KMS-11 (cell line): ENCODE measurements at regions not wholly inside any gene's neighbourhood (a gene's known extent, or its start where the extent isn't known, plus 50 kb on each side); places are given as distances from the start of the nearest gene placed in this dataset.

Source experiments
- H2AFZ ChIP-seq: fragments of 200-600 bp; sonication (generic); 2 replicates; pipeline ENCODE4 v1.6.1; 2016; ENCODE audit warnings: antibody characterized with exemption, mixed run types, low read depth
- H3K27ac ChIP-seq: fragments of 200-600 bp; sonication (generic); 2 replicates; pipeline ENCODE4 v1.6.1; 2016; ENCODE audit warnings: mild to moderate bottlenecking, mixed run types
- H3K27me3 ChIP-seq: fragments of 200-600 bp; sonication (generic); 2 replicates; pipeline ENCODE4 v1.6.1; 2017; ENCODE audit warnings: mild to moderate bottlenecking, low read depth, mixed run types, moderate library complexity; ENCODE audit not compliant: insufficient read depth
- H3K36me3 ChIP-seq: fragments of 200-600 bp; sonication (generic); 2 replicates; pipeline ENCODE4 v1.6.1; 2017; ENCODE audit warnings: mild to moderate bottlenecking, mixed run types; ENCODE audit not compliant: insufficient read depth
- H3K4me1 ChIP-seq: fragments of 200-600 bp; sonication (generic); 2 replicates; pipeline ENCODE4 v1.6.1; 2016; ENCODE audit warnings: mild to moderate bottlenecking, low read depth, mixed run types; ENCODE audit not compliant: poor library complexity, severe bottlenecking
- H3K4me2 ChIP-seq: fragments of 200-600 bp; sonication (generic); 2 replicates; pipeline ENCODE4 v1.7.0; 2016; ENCODE audit warnings: mild to moderate bottlenecking, mixed run types
- H3K4me3 ChIP-seq: fragments of 200-600 bp; sonication (generic); IDR thresholded peaks from 2 replicates; pipeline ENCODE4 v1.6.1; 2017; ENCODE audit warnings: low read depth, low read length, mixed read lengths; ENCODE audit not compliant: insufficient read depth
- H3K79me2 ChIP-seq: fragments of 200-600 bp; sonication (generic); 2 replicates; pipeline ENCODE4 v1.6.1; 2016; ENCODE audit warnings: low read depth, mixed run types; ENCODE audit not compliant: insufficient read depth
- H3K9ac ChIP-seq: fragments of 200-600 bp; sonication (generic); 2 replicates; pipeline ENCODE4 v1.6.1; 2016; ENCODE audit warnings: mild to moderate bottlenecking, mixed run types
- H4K20me1 ChIP-seq: fragments of 200-600 bp; sonication (generic); 2 replicates; pipeline ENCODE4 v1.6.1; 2016; ENCODE audit warnings: mild to moderate bottlenecking, mixed run types; ENCODE audit not compliant: insufficient read depth
- TF ChIP-seq, protein P1 (sequence below): fragments of 200-600 bp; sonication (generic); conservative IDR thresholded peaks from 2 replicates; pipeline ENCODE4 v1.6.1; 2017; ENCODE audit warnings: low read depth, mild to moderate bottlenecking, antibody characterized with exemption, low read length, moderate library complexity, mixed read lengths

DNA sequence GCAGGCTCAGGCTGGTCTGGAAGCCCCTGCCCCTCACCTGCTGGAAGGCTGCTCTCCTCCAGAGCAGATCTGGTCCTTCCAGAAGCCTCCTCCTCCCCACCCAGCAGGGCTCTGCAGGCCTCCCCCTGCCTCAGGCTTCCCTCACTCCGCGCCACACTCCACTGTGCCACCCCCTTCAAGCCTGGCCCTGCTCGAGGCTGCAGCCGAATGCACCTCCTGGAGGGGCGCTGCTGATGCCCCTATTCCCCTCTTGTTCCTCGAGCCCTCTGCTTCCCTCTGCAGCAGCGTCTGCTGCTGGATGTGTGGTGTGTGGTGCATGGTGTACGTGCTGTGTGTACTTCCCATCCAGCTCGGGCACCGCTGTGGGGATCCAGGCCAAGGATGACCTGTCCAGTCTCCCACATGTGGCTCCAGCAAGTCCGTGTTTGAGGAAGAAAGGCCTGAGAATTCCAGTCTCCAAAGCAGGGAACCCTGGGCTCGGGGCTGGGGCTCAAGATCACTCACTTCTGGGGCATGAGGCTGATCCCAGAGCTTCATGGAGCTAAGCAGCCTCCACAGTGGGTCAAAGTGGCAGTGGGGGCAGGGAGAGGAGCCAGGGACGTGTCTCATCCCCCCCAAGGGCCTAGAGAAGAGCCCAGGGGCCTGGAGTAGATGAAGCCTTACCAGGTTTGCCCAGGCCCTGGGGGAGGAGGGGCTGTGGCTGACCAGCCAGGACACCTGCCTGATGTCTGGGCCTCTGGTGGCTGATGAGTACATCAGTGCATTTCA, 136.0 kb upstream of the C14orf180 start:
- Histone ChIP-seq H3K4me3 (no peak overlapping the region), H3K36me3 (no peaks in the 10 kb centered on the region), H3K79me2 (no peaks in the 10 kb centered on the region), H3K27me3 (peaks cover 12% of the 10 kb centered on the region; the same call in 1 of the 2 replicates), H3K27ac (no peak overlapping the region), H4K20me1 (no peaks in the 10 kb centered on the region), H2AFZ (no peak overlapping the region), H3K4me2 (no peak overlapping the region), H3K4me1 (no peaks in the 10 kb centered on the region), H3K9ac (no peak overlapping the region)
- TF ChIP-seq, protein P1, sequence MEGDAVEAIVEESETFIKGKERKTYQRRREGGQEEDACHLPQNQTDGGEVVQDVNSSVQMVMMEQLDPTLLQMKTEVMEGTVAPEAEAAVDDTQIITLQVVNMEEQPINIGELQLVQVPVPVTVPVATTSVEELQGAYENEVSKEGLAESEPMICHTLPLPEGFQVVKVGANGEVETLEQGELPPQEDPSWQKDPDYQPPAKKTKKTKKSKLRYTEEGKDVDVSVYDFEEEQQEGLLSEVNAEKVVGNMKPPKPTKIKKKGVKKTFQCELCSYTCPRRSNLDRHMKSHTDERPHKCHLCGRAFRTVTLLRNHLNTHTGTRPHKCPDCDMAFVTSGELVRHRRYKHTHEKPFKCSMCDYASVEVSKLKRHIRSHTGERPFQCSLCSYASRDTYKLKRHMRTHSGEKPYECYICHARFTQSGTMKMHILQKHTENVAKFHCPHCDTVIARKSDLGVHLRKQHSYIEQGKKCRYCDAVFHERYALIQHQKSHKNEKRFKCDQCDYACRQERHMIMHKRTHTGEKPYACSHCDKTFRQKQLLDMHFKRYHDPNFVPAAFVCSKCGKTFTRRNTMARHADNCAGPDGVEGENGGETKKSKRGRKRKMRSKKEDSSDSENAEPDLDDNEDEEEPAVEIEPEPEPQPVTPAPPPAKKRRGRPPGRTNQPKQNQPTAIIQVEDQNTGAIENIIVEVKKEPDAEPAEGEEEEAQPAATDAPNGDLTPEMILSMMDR: no peak

DNA sequence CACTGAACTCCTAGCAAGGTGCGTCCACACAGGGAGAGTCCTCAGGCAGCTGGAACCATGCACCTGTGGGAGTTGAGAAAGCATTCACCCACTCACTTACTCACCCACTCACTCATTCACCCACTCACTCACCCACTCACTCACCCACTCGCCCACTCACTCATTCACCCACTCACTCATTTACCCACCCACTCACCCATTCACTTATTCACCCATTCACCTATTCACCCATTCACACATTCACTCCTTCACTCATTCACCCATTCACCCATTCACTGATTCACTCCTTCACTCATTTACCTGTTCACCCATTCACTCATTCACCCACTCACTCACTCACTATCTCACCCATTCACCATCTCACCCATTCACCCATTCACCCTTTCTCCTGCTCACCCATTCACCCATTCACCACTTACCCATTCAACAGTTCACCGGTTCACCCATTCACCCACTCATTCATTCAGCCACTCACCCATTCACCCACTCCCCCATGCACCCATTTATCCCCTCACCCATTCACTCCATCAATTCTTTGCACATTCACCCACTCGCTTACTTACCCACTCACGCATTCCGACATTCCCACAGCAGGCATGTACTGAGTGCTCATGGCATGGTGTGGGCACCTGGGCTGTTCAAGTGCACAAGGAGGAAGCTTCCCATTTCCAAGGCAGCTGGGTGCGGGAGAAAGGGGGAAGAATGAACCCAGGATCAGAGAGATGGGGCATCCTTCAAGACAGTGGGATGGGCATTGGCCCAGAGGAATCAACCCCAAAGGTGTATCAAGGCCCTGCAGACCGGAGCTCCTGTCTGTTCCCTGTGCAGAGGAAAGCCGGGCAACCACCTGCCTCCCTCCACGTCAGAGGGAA, 135.2 kb upstream of the C14orf180 start:
- no peaks in the 10 kb centered on the region for H3K4me1 ChIP-seq
- no peak overlapping the region for H3K27ac ChIP-seq
- H3K4me3 ChIP-seq: no peak overlapping the region
- TF ChIP-seq, protein P1: no peak
- H3K27me3 ChIP-seq: peaks cover 13% of the 10 kb centered on the region; the same call in 1 of the 2 replicates
- H3K36me3 ChIP-seq: no peaks in the 10 kb centered on the region
- H2AFZ ChIP-seq: no peak overlapping the region
- no peaks in the 10 kb centered on the region for H3K79me2 ChIP-seq
- H3K9ac ChIP-seq: no peak overlapping the region
- H3K4me2 ChIP-seq: no peak overlapping the region
- H4K20me1 ChIP-seq: no peaks in the 10 kb centered on the region

DNA sequence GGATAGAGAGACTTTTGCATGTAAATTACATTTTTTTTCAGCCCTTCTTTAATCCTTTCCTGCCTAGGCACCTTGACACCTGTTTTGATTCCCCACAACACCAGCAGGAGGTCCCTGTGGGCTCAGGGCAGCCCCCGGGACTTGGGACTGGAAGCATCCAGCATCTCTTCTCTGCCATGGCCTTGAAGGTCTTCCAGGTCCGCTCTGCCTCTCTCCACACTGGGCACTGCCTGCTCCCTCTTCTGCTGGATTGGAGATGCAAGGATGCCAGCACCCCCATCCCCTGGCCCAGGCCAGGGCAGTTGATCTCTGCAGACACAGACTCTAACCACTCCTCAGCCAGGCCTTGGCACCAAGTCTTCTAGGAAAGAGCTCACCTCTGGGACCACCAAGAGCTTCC, 134.5 kb upstream of the C14orf180 start:
- Histone ChIP-seq H3K27ac (no peak overlapping the region), H3K4me3 (no peak overlapping the region), H4K20me1 (no peaks in the 10 kb centered on the region), H3K36me3 (no peaks in the 10 kb centered on the region), H3K79me2 (no peaks in the 10 kb centered on the region), H3K4me1 (no peaks in the 10 kb centered on the region), H2AFZ (no peak overlapping the region), H3K9ac (no peak overlapping the region), H3K27me3 (peaks cover 12% of the 10 kb centered on the region; the same call in 1 of the 2 replicates), H3K4me2 (no peak overlapping the region)
- TF ChIP-seq, protein P1: no peak

DNA sequence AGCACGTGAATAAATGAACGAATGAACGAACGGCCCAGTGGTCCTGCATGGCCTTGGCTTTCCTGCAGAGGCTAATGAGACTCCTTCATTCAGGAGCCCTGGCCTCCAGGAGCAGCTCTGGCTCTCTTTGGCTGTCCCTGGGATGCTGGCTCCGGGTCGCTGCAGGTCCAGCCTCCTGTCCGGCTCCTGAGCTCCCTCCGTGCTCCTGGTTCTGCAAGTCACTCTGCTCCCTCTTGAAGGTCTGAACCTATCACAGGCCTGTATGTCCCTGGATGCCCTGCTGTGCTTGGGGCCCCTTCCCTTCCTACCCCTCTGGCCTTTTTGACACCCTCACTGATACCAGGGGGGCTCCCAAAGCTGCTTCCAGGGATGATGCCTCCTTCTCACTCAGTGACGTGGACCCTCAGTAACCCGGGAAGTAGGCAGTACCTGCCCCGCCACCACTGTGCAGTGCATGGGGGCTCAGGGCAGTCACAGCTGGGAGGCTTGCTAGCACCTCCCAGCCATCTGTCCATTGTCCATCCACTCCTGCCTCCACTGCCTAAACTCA, 133.7 kb upstream of the C14orf180 start:
- no peak overlapping the region for H3K9ac ChIP-seq
- no peaks in the 10 kb centered on the region for H3K36me3 ChIP-seq
- no peak overlapping the region for H2AFZ ChIP-seq
- TF ChIP-seq, protein P1: no peak
- peaks cover 11% of the 10 kb centered on the region; the same call in 1 of the 2 replicates for H3K27me3 ChIP-seq
- no peaks in the 10 kb centered on the region for H3K79me2 ChIP-seq
- H3K4me2 ChIP-seq: no peak overlapping the region
- no peaks in the 10 kb centered on the region for H3K4me1 ChIP-seq
- no peak overlapping the region for H3K27ac ChIP-seq
- H4K20me1 ChIP-seq: no peaks in the 10 kb centered on the region
- H3K4me3 ChIP-seq: no peak overlapping the region
